ENCODE measurements at regions not wholly inside any gene's neighbourhood (a gene's known extent, or its start where the extent isn't known, plus 50 kb on each side); places are given as distances from the start of the nearest gene placed in this dataset.

GRCh38 chr7:153388611-153389010, 629.1 kb downstream of the ACTR3B start:
- no peaks in the 10 kb centered on the region for H3K27me3 Mint-ChIP-seq
- no peaks in the 10 kb centered on the region for H3K4me1 Mint-ChIP-seq (ENCODE audit: unreplicated experiment)
- TF ChIP-seq CTCF (conservative IDR thresholded peaks at IDR 0.05) = no peak
- no peak overlapping the region for H3K27ac Mint-ChIP-seq
- H3K9me3 Mint-ChIP-seq = peaks cover 31% of the 10 kb centered on the region
- no peaks in the 10 kb centered on the region for H3K36me3 Mint-ChIP-seq
- no peak overlapping the region for H3K4me3 Mint-ChIP-seq
- DNase-seq (ENCODE audit: extremely low spot score, unreplicated experiment) = no peak

- no peaks in the 10 kb centered on the region for H3K4me1 Mint-ChIP-seq (ENCODE audit: unreplicated experiment)
- H3K27me3 Mint-ChIP-seq = no peaks in the 10 kb centered on the region
- peaks cover 34% of the 10 kb centered on the region for H3K9me3 Mint-ChIP-seq
- no peaks in the 10 kb centered on the region for H3K36me3 Mint-ChIP-seq
- no peak overlapping the region for H3K27ac Mint-ChIP-seq
- no peak for TF ChIP-seq CTCF (conservative IDR thresholded peaks at IDR 0.05)
- DNase-seq (ENCODE audit: extremely low spot score, unreplicated experiment) = no peak
- H3K4me3 Mint-ChIP-seq = no peak overlapping the region
These were observed 629.7 kb downstream of the ACTR3B start for GRCh38 chr7:153389261-153389660.

- H3K9me3 Mint-ChIP-seq = peaks cover 28% of the 10 kb centered on the region
- H3K27ac Mint-ChIP-seq = no peak overlapping the region
- no peaks in the 10 kb centered on the region for H3K4me1 Mint-ChIP-seq (ENCODE audit: unreplicated experiment)
- no peaks in the 10 kb centered on the region for H3K36me3 Mint-ChIP-seq
- TF ChIP-seq CTCF (conservative IDR thresholded peaks at IDR 0.05) = no peak
- H3K4me3 Mint-ChIP-seq = no peak overlapping the region
- no peak for DNase-seq (ENCODE audit: extremely low spot score, unreplicated experiment)
- no peaks in the 10 kb centered on the region for H3K27me3 Mint-ChIP-seq
These were observed 631.4 kb downstream of the ACTR3B start for GRCh38 chr7:153390955-153391354.

GRCh38 chr7:153392726-153393125, 633.2 kb downstream of the ACTR3B start:
- Mint-ChIP-seq H3K36me3 (no peaks in the 10 kb centered on the region), H3K4me1 (ENCODE audit: unreplicated experiment) (no peaks in the 10 kb centered on the region), H3K9me3 (peaks cover 23% of the 10 kb centered on the region), H3K4me3 (no peak overlapping the region), H3K27ac (no peak overlapping the region), H3K27me3 (no peaks in the 10 kb centered on the region)
- no peak for TF ChIP-seq CTCF (conservative IDR thresholded peaks at IDR 0.05)
- DNase-seq (ENCODE audit: extremely low spot score, unreplicated experiment) = no peak

GRCh38 chr7:153393666-153394065, 634.1 kb downstream of the ACTR3B start:
- Mint-ChIP-seq H3K36me3 (no peaks in the 10 kb centered on the region), H3K27me3 (no peaks in the 10 kb centered on the region), H3K4me3 (no peak overlapping the region), H3K4me1 (ENCODE audit: unreplicated experiment) (no peaks in the 10 kb centered on the region), H3K9me3 (peaks cover 18% of the 10 kb centered on the region), H3K27ac (no peak overlapping the region)
- no peak for TF ChIP-seq CTCF (conservative IDR thresholded peaks at IDR 0.05)
- DNase-seq (ENCODE audit: extremely low spot score, unreplicated experiment) = no peak

- DNase-seq (ENCODE audit: extremely low spot score, unreplicated experiment) = no peak
- no peak overlapping the region for H3K4me3 Mint-ChIP-seq
- H3K9me3 Mint-ChIP-seq = peaks cover 7% of the 10 kb centered on the region
These were observed 636.9 kb downstream of the ACTR3B start for GRCh38 chr7:153396475-153396874.

More at GRCh38 chr7:153396475-153396874, 636.9 kb downstream of the ACTR3B start:
- no peaks in the 10 kb centered on the region for H3K4me1 Mint-ChIP-seq (ENCODE audit: unreplicated experiment)
- no peak overlapping the region for H3K27ac Mint-ChIP-seq
- TF ChIP-seq CTCF (conservative IDR thresholded peaks at IDR 0.05) = no peak
- no peaks in the 10 kb centered on the region for H3K36me3 Mint-ChIP-seq
- H3K27me3 Mint-ChIP-seq = no peaks in the 10 kb centered on the region
